HCT116 (cell line): ENCODE measurements at regions not wholly inside any gene's neighbourhood (a gene's known extent, or its start where the extent isn't known, plus 50 kb on each side); places are given as distances from the start of the nearest gene placed in this dataset.

ENCODE experiments used
- CBX3 ChIP-seq: IDR thresholded peaks from 2 replicates; pipeline ENCODE4 v1.6.1; 2012; ENCODE audit warnings: low read depth
- CEBPB ChIP-seq: IDR thresholded peaks from 2 replicates; pipeline ENCODE4 v1.6.1; 2012; ENCODE audit warnings: low read depth
- ELF1 ChIP-seq: IDR thresholded peaks from 2 replicates; pipeline ENCODE4 v1.6.1; 2012; ENCODE audit warnings: low read depth, borderline replicate concordance
- FOSL1 ChIP-seq: IDR thresholded peaks from 2 replicates; pipeline ENCODE4 v1.6.1; 2012; ENCODE audit warnings: low read depth
- POLR2A ChIP-seq: IDR thresholded peaks from 2 replicates; pipeline ENCODE4 v1.7.0; 2011; ENCODE audit warnings: borderline replicate concordance; ENCODE audit not compliant: insufficient read depth, insufficient read length; ENCODE audit errors: extremely low read depth
- RAD21 ChIP-seq: IDR thresholded peaks from 2 replicates; pipeline ENCODE4 v1.6.1; 2012; ENCODE audit warnings: low read depth, mild to moderate bottlenecking
- ZNF274 ChIP-seq: fragments of 200-500 bp; sonication (Bioruptor generic); IDR thresholded peaks from 2 replicates; pipeline ENCODE4 v1.6.1; 2014; ENCODE audit warnings: mild to moderate bottlenecking, low read depth, low read length, inconsistent platforms
- TF ChIP-seq, protein P1 (sequence below), 3 experiments: fragments of 200-600 bp in 1 of 3; sonication (generic) in 1 of 3; IDR thresholded peaks in 2 of 3; conservative IDR thresholded peaks in 1 of 3; 2 replicates each; pipeline ENCODE4 v1.5.1; 2012 to 2017; ENCODE audit warnings: low read depth in 2 of 3, low read length in 2 of 3, antibody characterized with exemption in 1 of 3, borderline replicate concordance in 1 of 3, control low read depth in 1 of 3, mild to moderate bottlenecking in 1 of 3, mixed read lengths in 1 of 3, mixed run types in 1 of 3, moderate library complexity in 1 of 3; ENCODE audit not compliant: insufficient read depth in 1 of 3
- TF ChIP-seq, protein P2 (sequence below): IDR thresholded peaks from 2 replicates; pipeline ENCODE4 v1.6.1; 2012
- TF ChIP-seq, protein P3 (sequence below): IDR thresholded peaks from 2 replicates; pipeline ENCODE4 v1.6.1; 2011; ENCODE audit warnings: mild to moderate bottlenecking, low read length, moderate library complexity; ENCODE audit not compliant: insufficient replicate concordance; ENCODE audit errors: extremely low read depth
- TF ChIP-seq, protein P4 (sequence below): IDR thresholded peaks from 2 replicates; pipeline ENCODE4 v1.6.1; 2012; ENCODE audit warnings: low read depth

DNA sequence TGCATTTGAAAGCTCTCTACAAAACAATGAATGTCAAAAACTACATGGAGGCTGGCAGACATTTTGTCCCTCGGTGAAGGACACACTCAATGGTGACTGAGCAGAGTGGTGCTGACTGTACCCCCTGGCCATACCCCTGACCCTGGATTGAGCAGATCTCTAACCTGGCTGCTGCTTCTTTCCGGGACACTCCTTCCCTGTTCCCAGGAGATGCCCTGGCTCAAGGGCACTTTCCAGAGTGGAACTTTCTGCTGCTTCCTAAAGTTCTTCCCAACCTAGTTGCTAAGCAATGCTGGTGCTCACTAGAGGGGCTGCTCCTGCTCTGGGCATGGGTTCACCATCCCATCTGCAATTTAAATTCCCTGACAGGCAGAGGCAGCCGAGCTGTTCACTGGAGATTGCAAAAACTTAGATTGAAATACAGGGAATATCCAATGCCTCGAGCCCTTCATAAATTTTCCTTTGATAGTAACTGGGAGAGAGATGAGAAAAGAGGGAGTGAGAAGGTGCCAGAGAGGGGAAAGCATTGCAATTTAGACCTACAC lies 384.3 kb upstream of the PODXL start:
- TF ChIP-seq, protein P1, sequence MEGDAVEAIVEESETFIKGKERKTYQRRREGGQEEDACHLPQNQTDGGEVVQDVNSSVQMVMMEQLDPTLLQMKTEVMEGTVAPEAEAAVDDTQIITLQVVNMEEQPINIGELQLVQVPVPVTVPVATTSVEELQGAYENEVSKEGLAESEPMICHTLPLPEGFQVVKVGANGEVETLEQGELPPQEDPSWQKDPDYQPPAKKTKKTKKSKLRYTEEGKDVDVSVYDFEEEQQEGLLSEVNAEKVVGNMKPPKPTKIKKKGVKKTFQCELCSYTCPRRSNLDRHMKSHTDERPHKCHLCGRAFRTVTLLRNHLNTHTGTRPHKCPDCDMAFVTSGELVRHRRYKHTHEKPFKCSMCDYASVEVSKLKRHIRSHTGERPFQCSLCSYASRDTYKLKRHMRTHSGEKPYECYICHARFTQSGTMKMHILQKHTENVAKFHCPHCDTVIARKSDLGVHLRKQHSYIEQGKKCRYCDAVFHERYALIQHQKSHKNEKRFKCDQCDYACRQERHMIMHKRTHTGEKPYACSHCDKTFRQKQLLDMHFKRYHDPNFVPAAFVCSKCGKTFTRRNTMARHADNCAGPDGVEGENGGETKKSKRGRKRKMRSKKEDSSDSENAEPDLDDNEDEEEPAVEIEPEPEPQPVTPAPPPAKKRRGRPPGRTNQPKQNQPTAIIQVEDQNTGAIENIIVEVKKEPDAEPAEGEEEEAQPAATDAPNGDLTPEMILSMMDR (IDR thresholded peaks at IDR 0.05 in 2 of 3, conservative IDR thresholded peaks at IDR 0.05 in 1 of 3; ENCODE audit: borderline replicate concordance in 1 of 3, insufficient read depth in 1 of 3, low read depth in 2 of 3, low read length in 2 of 3), result no peak
- TF ChIP-seq POLR2A (no peak), ELF1 (no peak), ZNF274 (no peak), CBX3 (no peak), RAD21 (no peak), FOSL1 (no peak), CEBPB (no peak)
- TF ChIP-seq, protein P2, sequence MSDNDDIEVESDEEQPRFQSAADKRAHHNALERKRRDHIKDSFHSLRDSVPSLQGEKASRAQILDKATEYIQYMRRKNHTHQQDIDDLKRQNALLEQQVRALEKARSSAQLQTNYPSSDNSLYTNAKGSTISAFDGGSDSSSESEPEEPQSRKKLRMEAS, result no peak
- TF ChIP-seq, protein P3, sequence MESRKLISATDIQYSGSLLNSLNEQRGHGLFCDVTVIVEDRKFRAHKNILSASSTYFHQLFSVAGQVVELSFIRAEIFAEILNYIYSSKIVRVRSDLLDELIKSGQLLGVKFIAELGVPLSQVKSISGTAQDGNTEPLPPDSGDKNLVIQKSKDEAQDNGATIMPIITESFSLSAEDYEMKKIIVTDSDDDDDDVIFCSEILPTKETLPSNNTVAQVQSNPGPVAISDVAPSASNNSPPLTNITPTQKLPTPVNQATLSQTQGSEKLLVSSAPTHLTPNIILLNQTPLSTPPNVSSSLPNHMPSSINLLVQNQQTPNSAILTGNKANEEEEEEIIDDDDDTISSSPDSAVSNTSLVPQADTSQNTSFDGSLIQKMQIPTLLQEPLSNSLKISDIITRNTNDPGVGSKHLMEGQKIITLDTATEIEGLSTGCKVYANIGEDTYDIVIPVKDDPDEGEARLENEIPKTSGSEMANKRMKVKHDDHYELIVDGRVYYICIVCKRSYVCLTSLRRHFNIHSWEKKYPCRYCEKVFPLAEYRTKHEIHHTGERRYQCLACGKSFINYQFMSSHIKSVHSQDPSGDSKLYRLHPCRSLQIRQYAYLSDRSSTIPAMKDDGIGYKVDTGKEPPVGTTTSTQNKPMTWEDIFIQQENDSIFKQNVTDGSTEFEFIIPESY, result no peak
- TF ChIP-seq, protein P4, sequence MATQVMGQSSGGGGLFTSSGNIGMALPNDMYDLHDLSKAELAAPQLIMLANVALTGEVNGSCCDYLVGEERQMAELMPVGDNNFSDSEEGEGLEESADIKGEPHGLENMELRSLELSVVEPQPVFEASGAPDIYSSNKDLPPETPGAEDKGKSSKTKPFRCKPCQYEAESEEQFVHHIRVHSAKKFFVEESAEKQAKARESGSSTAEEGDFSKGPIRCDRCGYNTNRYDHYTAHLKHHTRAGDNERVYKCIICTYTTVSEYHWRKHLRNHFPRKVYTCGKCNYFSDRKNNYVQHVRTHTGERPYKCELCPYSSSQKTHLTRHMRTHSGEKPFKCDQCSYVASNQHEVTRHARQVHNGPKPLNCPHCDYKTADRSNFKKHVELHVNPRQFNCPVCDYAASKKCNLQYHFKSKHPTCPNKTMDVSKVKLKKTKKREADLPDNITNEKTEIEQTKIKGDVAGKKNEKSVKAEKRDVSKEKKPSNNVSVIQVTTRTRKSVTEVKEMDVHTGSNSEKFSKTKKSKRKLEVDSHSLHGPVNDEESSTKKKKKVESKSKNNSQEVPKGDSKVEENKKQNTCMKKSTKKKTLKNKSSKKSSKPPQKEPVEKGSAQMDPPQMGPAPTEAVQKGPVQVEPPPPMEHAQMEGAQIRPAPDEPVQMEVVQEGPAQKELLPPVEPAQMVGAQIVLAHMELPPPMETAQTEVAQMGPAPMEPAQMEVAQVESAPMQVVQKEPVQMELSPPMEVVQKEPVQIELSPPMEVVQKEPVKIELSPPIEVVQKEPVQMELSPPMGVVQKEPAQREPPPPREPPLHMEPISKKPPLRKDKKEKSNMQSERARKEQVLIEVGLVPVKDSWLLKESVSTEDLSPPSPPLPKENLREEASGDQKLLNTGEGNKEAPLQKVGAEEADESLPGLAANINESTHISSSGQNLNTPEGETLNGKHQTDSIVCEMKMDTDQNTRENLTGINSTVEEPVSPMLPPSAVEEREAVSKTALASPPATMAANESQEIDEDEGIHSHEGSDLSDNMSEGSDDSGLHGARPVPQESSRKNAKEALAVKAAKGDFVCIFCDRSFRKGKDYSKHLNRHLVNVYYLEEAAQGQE, result no peak
